Keratinocyte (primary cell): ENCODE measurements at regions not wholly inside any gene's neighbourhood (a gene's known extent, or its start where the extent isn't known, plus 50 kb on each side); places are given as distances from the start of the nearest gene placed in this dataset.

Source experiments
- DNase-seq: peaks from one replicate; pipeline ENCODE4 v3.0.0-alpha.2; 2011; ENCODE audit warnings: low read depth, missing footprints, low spot score
- FAIRE-seq: peaks from 2 replicates; lab custom pipeline; 2011; peaks lifted over from hg19 to GRCh38; lab: Jason Lieb, UNC
- H2AFZ ChIP-seq: 2 replicates; pipeline ENCODE4 v1.6.0; 2012; ENCODE audit warnings: low read length, control low read depth, inconsistent platforms; ENCODE audit not compliant: control insufficient read depth
- H3K27ac ChIP-seq: 2 replicates; pipeline ENCODE4 v1.5.1; 2011; ENCODE audit warnings: low read length; ENCODE audit not compliant: control insufficient read depth, insufficient read depth
- H3K27me3 ChIP-seq: 3 replicates; pipeline ENCODE4 v1.6.0; 2011; ENCODE audit warnings: low read length; ENCODE audit not compliant: control insufficient read depth, insufficient read depth; ENCODE audit errors: extremely low read depth
- H3K36me3 ChIP-seq, 2 experiments: 2 replicates in 1 of 2; 3 replicates in 1 of 2; pipeline ENCODE4 v1.5.1; 2011; ENCODE audit warnings: low read length in 2 of 2, mild to moderate bottlenecking in 1 of 2; ENCODE audit not compliant: control insufficient read depth in 2 of 2, insufficient read depth in 2 of 2; ENCODE audit errors: extremely low read depth in 1 of 2
- H3K4me1 ChIP-seq: 3 replicates; pipeline ENCODE4 v1.5.1; 2011; ENCODE audit warnings: low read length; ENCODE audit not compliant: control insufficient read depth, insufficient read depth; ENCODE audit errors: extremely low read depth
- H3K4me2 ChIP-seq: 3 replicates; pipeline ENCODE4 v1.6.0; 2011; ENCODE audit warnings: low read depth, low read length; ENCODE audit not compliant: control insufficient read depth, insufficient read depth; ENCODE audit errors: extremely low read depth
- H3K4me3 ChIP-seq, 3 experiments: fragments of 200-600 bp in 1 of 3; sonication (generic) in 1 of 3; 2 replicates in 2 of 3; 3 replicates in 1 of 3; pipeline ENCODE4 v1.5.1; 2011 to 2016; ENCODE audit warnings: low read length in 3 of 3, mild to moderate bottlenecking in 3 of 3, control low read depth in 2 of 3, inconsistent platforms in 1 of 3, low read depth in 1 of 3, mixed read lengths in 1 of 3, mixed run types in 1 of 3, moderate library complexity in 1 of 3; ENCODE audit not compliant: control insufficient read depth in 2 of 3, insufficient read depth in 2 of 3; ENCODE audit errors: extremely low read depth in 1 of 3
- H3K79me2 ChIP-seq: 2 replicates; pipeline ENCODE4 v1.6.0; 2012; ENCODE audit warnings: low read length; ENCODE audit not compliant: control insufficient read depth, insufficient read depth
- H3K9ac ChIP-seq: 3 replicates; pipeline ENCODE4 v1.6.0; 2011; ENCODE audit warnings: low read length; ENCODE audit not compliant: control insufficient read depth, insufficient read depth; ENCODE audit errors: extremely low read depth
- H3K9me1 ChIP-seq: 3 replicates; pipeline ENCODE4 v1.6.0; 2011; ENCODE audit warnings: low read length; ENCODE audit not compliant: control insufficient read depth, insufficient read depth; ENCODE audit errors: extremely low read depth
- H3K9me3 ChIP-seq: 2 replicates; pipeline ENCODE4 v1.5.1; 2012; ENCODE audit warnings: low read depth, low read length; ENCODE audit not compliant: control insufficient read depth
- H4K20me1 ChIP-seq: 3 replicates; pipeline ENCODE4 v1.6.0; 2011; ENCODE audit warnings: low read length; ENCODE audit not compliant: control insufficient read depth, insufficient read depth; ENCODE audit errors: extremely low read depth
- CTCF ChIP-seq, 3 experiments: IDR thresholded peaks in 1 of 3; conservative IDR thresholded peaks in 1 of 3; optimal IDR thresholded peaks in 1 of 3; 2 replicates in 2 of 3; 3 replicates in 1 of 3; pipeline versions ENCODE3 to v1.5.1; 2011; ENCODE audit warnings: low read length in 3 of 3, mild to moderate bottlenecking in 3 of 3, moderate library complexity in 2 of 3, control low read depth in 1 of 3, inconsistent platforms in 1 of 3; ENCODE audit not compliant: insufficient read depth in 2 of 3; ENCODE audit errors: extremely low read depth in 1 of 3
- EZH2 ChIP-seq: IDR thresholded peaks from one replicate; pipeline ENCODE4 v1.6.1; 2012; ENCODE audit warnings: inconsistent platforms, mild to moderate bottlenecking, low read length, moderate library complexity
- dilution Hi-C: fragments of 300-500 bp; cut with MboI; formaldehyde crosslinking; loops from one replicate; pipeline ENCODE4 v1.7.0; 2020; ENCODE audit warnings: low sequenced_read_pairs; ENCODE audit not compliant: extremely low pct_ligation_motif_present

GRCh38 chr22:48175721-48176120 lies 1413.3 kb downstream of the TBC1D22A start:
- H4K20me1 ChIP-seq: no peaks in the 10 kb centered on the region
- H3K9me3 ChIP-seq: peaks cover 6% of the 10 kb centered on the region
- no peaks in the 10 kb centered on the region for H3K27me3 ChIP-seq
- no peak overlapping the region for H3K9ac ChIP-seq
- TF ChIP-seq CTCF (optimal IDR thresholded peaks at IDR 0.05 in 1 of 3, IDR thresholded peaks at IDR 0.05 in 1 of 3, conservative IDR thresholded peaks at IDR 0.05 in 1 of 3; ENCODE audit: extremely low read depth in 1 of 3, insufficient read depth in 2 of 3, low read length in 3 of 3) (no peak), EZH2 (no peak)
- no peak overlapping the region for H3K4me3 ChIP-seq
- no peaks in the 10 kb centered on the region for H3K36me3 ChIP-seq
- dilution Hi-C loops: no loop called here
- FAIRE-seq (no peak), DNase-seq (no peak)
- H3K4me1 ChIP-seq: no peaks in the 10 kb centered on the region
- H3K4me2 ChIP-seq: no peak overlapping the region
- no peak overlapping the region for H3K27ac ChIP-seq
- H3K79me2 ChIP-seq: no peaks in the 10 kb centered on the region
- H2AFZ ChIP-seq: no peak overlapping the region
- no peaks in the 10 kb centered on the region for H3K9me1 ChIP-seq

GRCh38 chr22:48173773-48174160 lies 1411.3 kb downstream of the TBC1D22A start:
- H3K27me3 ChIP-seq: no peaks in the 10 kb centered on the region
- H3K4me3 ChIP-seq: no peak overlapping the region
- no peaks in the 10 kb centered on the region for H3K9me1 ChIP-seq
- H3K4me1 ChIP-seq: no peaks in the 10 kb centered on the region
- TF ChIP-seq CTCF (optimal IDR thresholded peaks at IDR 0.05 in 1 of 3, IDR thresholded peaks at IDR 0.05 in 1 of 3, conservative IDR thresholded peaks at IDR 0.05 in 1 of 3; ENCODE audit: extremely low read depth in 1 of 3, insufficient read depth in 2 of 3, low read length in 3 of 3): no peak
- TF ChIP-seq EZH2: no peak
- no peaks in the 10 kb centered on the region for H3K79me2 ChIP-seq
- H3K36me3 ChIP-seq: no peaks in the 10 kb centered on the region
- peaks cover 4% of the 10 kb centered on the region for H3K9me3 ChIP-seq
- no peak for DNase-seq
- FAIRE-seq: no peak
- no peak overlapping the region for H3K9ac ChIP-seq
- no peak overlapping the region for H3K4me2 ChIP-seq
- H2AFZ ChIP-seq: no peak overlapping the region
- H4K20me1 ChIP-seq: no peaks in the 10 kb centered on the region
- H3K27ac ChIP-seq: no peak overlapping the region
- dilution Hi-C loops: no loop called here
